ENCODE measurements at regions not wholly inside any gene's neighbourhood (a gene's known extent, or its start where the extent isn't known, plus 50 kb on each side); places are given as distances from the start of the nearest gene placed in this dataset.

DNA sequence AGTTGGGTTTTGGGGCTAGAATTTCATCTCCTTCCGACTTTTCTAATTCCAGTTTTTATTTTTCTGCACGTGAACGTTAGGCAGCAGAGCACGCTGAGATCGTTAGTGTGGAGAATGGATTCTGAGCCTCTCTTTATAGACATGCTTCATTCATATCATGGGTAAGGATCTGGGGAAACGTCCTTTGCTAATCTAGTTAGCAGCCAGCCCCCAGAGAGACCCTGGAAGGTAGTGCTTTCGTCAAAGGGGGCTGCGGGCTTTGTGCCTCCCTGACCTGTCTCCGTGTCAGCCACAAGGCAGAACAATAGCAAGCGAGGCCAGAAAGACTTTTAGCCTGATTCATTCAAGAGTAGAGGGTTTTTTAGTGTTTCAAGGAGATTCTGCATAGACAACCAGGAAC lies 196.3 kb upstream of the KLF6 start:
- TF ChIP-seq, protein P1, sequence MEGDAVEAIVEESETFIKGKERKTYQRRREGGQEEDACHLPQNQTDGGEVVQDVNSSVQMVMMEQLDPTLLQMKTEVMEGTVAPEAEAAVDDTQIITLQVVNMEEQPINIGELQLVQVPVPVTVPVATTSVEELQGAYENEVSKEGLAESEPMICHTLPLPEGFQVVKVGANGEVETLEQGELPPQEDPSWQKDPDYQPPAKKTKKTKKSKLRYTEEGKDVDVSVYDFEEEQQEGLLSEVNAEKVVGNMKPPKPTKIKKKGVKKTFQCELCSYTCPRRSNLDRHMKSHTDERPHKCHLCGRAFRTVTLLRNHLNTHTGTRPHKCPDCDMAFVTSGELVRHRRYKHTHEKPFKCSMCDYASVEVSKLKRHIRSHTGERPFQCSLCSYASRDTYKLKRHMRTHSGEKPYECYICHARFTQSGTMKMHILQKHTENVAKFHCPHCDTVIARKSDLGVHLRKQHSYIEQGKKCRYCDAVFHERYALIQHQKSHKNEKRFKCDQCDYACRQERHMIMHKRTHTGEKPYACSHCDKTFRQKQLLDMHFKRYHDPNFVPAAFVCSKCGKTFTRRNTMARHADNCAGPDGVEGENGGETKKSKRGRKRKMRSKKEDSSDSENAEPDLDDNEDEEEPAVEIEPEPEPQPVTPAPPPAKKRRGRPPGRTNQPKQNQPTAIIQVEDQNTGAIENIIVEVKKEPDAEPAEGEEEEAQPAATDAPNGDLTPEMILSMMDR (optimal IDR thresholded peaks at IDR 0.05 in 1 of 3, IDR thresholded peaks at IDR 0.05 in 1 of 3, conservative IDR thresholded peaks at IDR 0.05 in 1 of 3; ENCODE audit: extremely low read depth in 1 of 3, insufficient read depth in 2 of 3, low read length in 3 of 3), result no peak
- no peak for TF ChIP-seq EZH2 (IDR thresholded peaks at IDR 0.05; ENCODE audit: low read length)

Measured in keratinocyte (primary cell).